Left ventricle myocardium superior (tissue), 1 donor: ENCODE measurements at regions not wholly inside any gene's neighbourhood (a gene's known extent, or its start where the extent isn't known, plus 50 kb on each side); places are given as distances from the start of the nearest gene placed in this dataset.

ENCODE experiments used
- ATAC-seq: fragments of 200-7000 bp; cut with Tn5 transposase; one replicate; pipeline ENCODE4 v1.9.1; 2020; ENCODE audit warnings: mild to moderate bottlenecking, moderate library complexity
- DNase-seq: peaks from one replicate; pipeline ENCODE4 v3.0.0-alpha.2; 2020
- intact Hi-C: fragments of 100-400 bp; cut with micrococcal nuclease; formaldehyde crosslinking; loops from one replicate; pipeline ENCODE4 v1.11.0; 2022
- donor health status: DM: no; HTN: yes; CAD: no; lungs with severe emphysema.

GRCh38 chr14:56490379-56490778 is 89.2 kb upstream of the TMEM260 start:
- ATAC-seq = peak; percentile 28
- intact Hi-C loops = loop anchor here (5.0 kb wide), 1 partner anchor 827 kb away; no protein-coding TSS in a partner anchor
- DNase-seq = no peak

GRCh38 chr14:56491299-56492285 is 88.0 kb upstream of the TMEM260 start:
- no peak for DNase-seq
- ATAC-seq = peak; percentile 54
- intact Hi-C loops = loop anchor here (5.0 kb wide), 1 partner anchor 826 kb away; no protein-coding TSS in a partner anchor

GRCh38 chr14:56494167-56494566 is 85.4 kb upstream of the TMEM260 start:
- intact Hi-C loops = loop anchor here (5.0 kb wide), 1 partner anchor 823 kb away; no protein-coding TSS in a partner anchor
- no peak for DNase-seq
- peak; percentile 94 for ATAC-seq

GRCh38 chr14:56498112-56498511 is 81.5 kb upstream of the TMEM260 start:
- ATAC-seq (no peak), DNase-seq (no peak)
- intact Hi-C loops = no loop called here

GRCh38 chr14:56501909-56502530 is 77.6 kb upstream of the TMEM260 start:
- DNase-seq (no peak), ATAC-seq (no peak)
- intact Hi-C loops = no loop called here

- intact Hi-C loops = no loop called here
- no peak for ATAC-seq
- no peak for DNase-seq
Observed at GRCh38 chr14:56505361-56505760, 74.2 kb upstream of the TMEM260 start.

- DNase-seq (no peak), ATAC-seq (no peak)
- intact Hi-C loops = no loop called here
Observed at GRCh38 chr14:56512521-56512920, 67.1 kb upstream of the TMEM260 start.

- intact Hi-C loops = no loop called here
- no peak for DNase-seq
- no peak for ATAC-seq
Observed at GRCh38 chr14:56514663-56515371, 64.8 kb upstream of the TMEM260 start.

GRCh38 chr14:56515739-56516138 is 63.9 kb upstream of the TMEM260 start:
- intact Hi-C loops = no loop called here
- ATAC-seq (no peak), DNase-seq (no peak)

- ATAC-seq = no peak
- no peak for DNase-seq
- intact Hi-C loops = no loop called here
Observed at GRCh38 chr14:56522403-56522802, 57.2 kb upstream of the TMEM260 start.

GRCh38 chr14:56524971-56525677 is 54.5 kb upstream of the TMEM260 start:
- no peak for ATAC-seq
- DNase-seq = no peak
- intact Hi-C loops = no loop called here

- no peak for DNase-seq
- ATAC-seq = no peak
- intact Hi-C loops = no loop called here
Observed at GRCh38 chr14:56528927-56529326, 50.7 kb upstream of the TMEM260 start.
